Lung (tissue), 11 donors: ENCODE measurements at regions not wholly inside any gene's neighbourhood (a gene's known extent, or its start where the extent isn't known, plus 50 kb on each side); places are given as distances from the start of the nearest gene placed in this dataset.

Experiments
- ATAC-seq: fragments of 200-7000 bp; cut with Tn5 transposase; one replicate; pipeline ENCODE4 v1.9.1; 2020; ENCODE audit warnings: moderate number of reproducible peaks; ENCODE audit not compliant: insufficient read depth, low FRiP score
- DNase-seq, 3 donors: peaks; one replicate each; pipeline ENCODE4 v3.0.0-alpha.2; 2013 to 2017
- H3K27ac ChIP-seq, 2 donors: one replicate each; pipeline ENCODE4 v1.5.1; 2013; ENCODE audit warnings: mild to moderate bottlenecking in 2 of 2, moderate library complexity in 2 of 2, control low read depth in 1 of 2, inconsistent platforms in 1 of 2, low read depth in 1 of 2, low read length in 1 of 2
- H3K27me3 ChIP-seq, 3 donors: one replicate each; pipeline ENCODE4 v1.5.1; 2013; ENCODE audit warnings: low read length in 2 of 3; ENCODE audit not compliant: control insufficient read depth in 3 of 3, insufficient read depth in 3 of 3
- H3K36me3 ChIP-seq, 4 donors: one replicate each; pipeline ENCODE4 v1.5.1; 2013; ENCODE audit warnings: low read length in 4 of 4, mild to moderate bottlenecking in 1 of 4, moderate library complexity in 1 of 4; ENCODE audit not compliant: control insufficient read depth in 4 of 4, insufficient read depth in 4 of 4
- H3K4me1 ChIP-seq, 5 donors: one replicate each; pipeline ENCODE4 v1.5.1; 2013; ENCODE audit warnings: low read length in 5 of 5, mild to moderate bottlenecking in 2 of 5, moderate library complexity in 1 of 5; ENCODE audit not compliant: control insufficient read depth in 5 of 5, insufficient read depth in 5 of 5
- H3K4me3 ChIP-seq: one replicate; pipeline ENCODE4 v1.5.1; 2013; ENCODE audit warnings: mild to moderate bottlenecking, control low read depth, moderate library complexity
- H3K9ac ChIP-seq, 2 donors: one replicate each; pipeline ENCODE4 v1.5.1; 2013; ENCODE audit warnings: low read length in 2 of 2, control low read depth in 1 of 2; ENCODE audit not compliant: insufficient read depth in 1 of 2
- H3K9me3 ChIP-seq, 4 donors: one replicate each; pipeline ENCODE4 v1.5.1; 2013; ENCODE audit warnings: low read length in 3 of 4, mild to moderate bottlenecking in 1 of 4, moderate library complexity in 1 of 4; ENCODE audit not compliant: control insufficient read depth in 4 of 4, insufficient read depth in 3 of 4
- CTCF ChIP-seq: IDR thresholded peaks from 2 replicates; pipeline ENCODE4 v1.5.1; 2012; ENCODE audit warnings: mild to moderate bottlenecking; ENCODE audit errors: control extremely low read depth, extremely low read depth
- WGBS, 2 donors: extraction: QIAGEN DNeasy Blood & Tissue Kit; methylation state at CpG; one replicate each; pipeline ENCODE4 v1.1.7; 2013; 5-methylcytosine and 5-hydroxymethylcytosine counted together
- donor health status: control.
- donor health status: control.
- donor health status: Bipolar disorder and iron deficiency.
- donor health status: healthy.
- donor health status: DM: yes; HTN: yes; CAD: no.

- TF ChIP-seq CTCF, result no peak
- WGBS, 2 donors, result 68 to 77% methylated on average over 11 of the region's 11 CpGs
- Histone ChIP-seq H3K27me3 (no peaks in the 10 kb centered on the region), H3K4me1 (peaks cover 3 to 45% (median 17%) of the 10 kb centered on the region in 5 donors), H3K9me3 (no peaks in the 10 kb centered on the region), H3K9ac (no peak overlapping the region), H3K27ac (peak overlapping the region in 1 of 2 donors; percentile 29), H3K36me3 (no peaks in the 10 kb centered on the region), H3K4me3 (no peak overlapping the region)
- no peak for ATAC-seq
- DNase-seq, result no peak
Observed at GRCh38 chr12:123075087-123075645, 75.7 kb downstream of the PITPNM2 start.

- 83 to 88% methylated on average over 8 of the region's 8 CpGs for WGBS, 2 donors
- Histone ChIP-seq H3K9me3 (no peaks in the 10 kb centered on the region), H3K27ac (no peak overlapping the region), H3K9ac (no peak overlapping the region), H3K27me3 (no peaks in the 10 kb centered on the region), H3K4me1 (peaks cover 3 to 54% (median 18%) of the 10 kb centered on the region in 5 donors), H3K4me3 (no peak overlapping the region), H3K36me3 (no peaks in the 10 kb centered on the region)
- no peak for ATAC-seq
- TF ChIP-seq CTCF, result no peak
- no peak for DNase-seq
Observed at GRCh38 chr12:123073962-123074801, 76.7 kb downstream of the PITPNM2 start.

- DNase-seq (no peak), ATAC-seq (no peak)
- WGBS, 2 donors, result 88% methylated on average over 3 of the region's 3 CpGs
- H3K36me3 ChIP-seq, result no peaks in the 10 kb centered on the region
- no peak for TF ChIP-seq CTCF
- H3K27me3 ChIP-seq, result no peaks in the 10 kb centered on the region
- no peaks in the 10 kb centered on the region for H3K9me3 ChIP-seq
- peaks cover 3 to 50% (median 18%) of the 10 kb centered on the region in 5 donors for H3K4me1 ChIP-seq
- no peak overlapping the region for H3K9ac ChIP-seq
- H3K27ac ChIP-seq, result no peak overlapping the region
- H3K4me3 ChIP-seq, result no peak overlapping the region
Observed at GRCh38 chr12:123073292-123073691, 77.6 kb downstream of the PITPNM2 start.
